OCI-LY3 (cell line): ENCODE measurements at regions not wholly inside any gene's neighbourhood (a gene's known extent, or its start where the extent isn't known, plus 50 kb on each side); places are given as distances from the start of the nearest gene placed in this dataset.

ENCODE experiments used
- CTCF ChIP-seq: fragments of 200-600, 300-600 bp; sonication (generic); IDR thresholded peaks from 2 replicates; pipeline ENCODE4 v1.5.1; 2014; ENCODE audit warnings: antibody characterized with exemption, low read length, low read depth
- EZH2phosphoT487 ChIP-seq: fragments of 200-600 bp; shearing (Covaris generic); IDR thresholded peaks from 2 replicates; pipeline ENCODE4 v1.6.1; 2018; ENCODE audit warnings: antibody characterized with exemption, mixed run types, low read depth

DNA sequence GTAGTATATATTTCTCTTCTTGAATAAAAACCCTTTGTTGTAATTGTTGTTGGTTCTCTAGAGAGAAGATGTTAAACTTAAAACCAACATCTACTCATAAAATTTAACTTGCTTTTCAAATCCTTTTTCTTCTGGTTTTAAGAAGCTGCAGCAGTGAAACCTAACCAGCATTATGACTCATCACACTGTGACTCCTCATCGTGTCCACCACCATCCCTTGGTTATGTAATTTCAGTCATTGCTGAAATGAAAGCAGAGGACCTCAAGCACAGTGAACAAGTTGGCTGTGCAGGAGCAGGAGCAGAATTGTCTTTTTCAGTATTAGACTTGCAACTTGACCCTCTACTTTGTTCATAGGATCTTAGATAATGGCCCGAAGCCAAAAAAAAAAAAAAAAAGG, 64.9 kb upstream of the HTR2A start:
- TF ChIP-seq CTCF (no peak), EZH2phosphoT487 (no peak)
